IMR-90 (cell line): ENCODE measurements at regions not wholly inside any gene's neighbourhood (a gene's known extent, or its start where the extent isn't known, plus 50 kb on each side); places are given as distances from the start of the nearest gene placed in this dataset.

Experiments used
- ATAC-seq: fragments of 200-7000 bp; cut with Tn5 transposase; 2 replicates; pipeline ENCODE4 v1.9.1; 2020; ENCODE audit warnings: low read depth, mild to moderate bottlenecking, moderate library complexity
- BruUV-seq: library from RNA; stranded (reverse); fragments of 400-500 nt; replicated peaks from 2 replicates; lab custom pipeline; 2021; lab: Mats Ljungman, UMichigan
- CTCF ChIA-PET: fragments of 300-600 bp; formaldehyde crosslinking; extraction: SDS; loops from one replicate; lab custom pipeline; 2021; ENCODE audit warnings: antibody characterized with exemption; lab: Yijun Ruan, JAX
- POLR2A ChIA-PET: fragments of 300-600 bp; sonication (Branson Sonifier 250); formaldehyde crosslinking; loops from one replicate; lab custom pipeline; 2022; ENCODE audit warnings: antibody characterized with exemption; ENCODE audit not compliant: unreplicated experiment; lab: Charles Lee
- DNase-seq: peaks from one replicate; pipeline ENCODE4 v3.0.0; 2013
- H2AFZ ChIP-seq: replicated peaks from 2 replicates; pipeline ENCODE3; 2013; ENCODE audit warnings: low read length, mild to moderate bottlenecking; ENCODE audit not compliant: poor library complexity
- H2AK5ac ChIP-seq: 2 replicates; pipeline ENCODE4 v1.6.1; 2013; ENCODE audit warnings: low read depth, low read length, inconsistent platforms
- H2AK9ac ChIP-seq: replicated peaks from 2 replicates; pipeline ENCODE3; 2013; ENCODE audit warnings: mild to moderate bottlenecking, low read depth, low read length, moderate library complexity; ENCODE audit not compliant: poor library complexity
- H2BK120ac ChIP-seq: 2 replicates; pipeline ENCODE4 v1.6.1; 2013; ENCODE audit warnings: low read depth, low read length, inconsistent platforms
- H2BK15ac ChIP-seq: 3 replicates; pipeline ENCODE4 v1.6.1; 2013; ENCODE audit warnings: low read depth, low read length, inconsistent platforms
- H2BK20ac ChIP-seq: 2 replicates; pipeline ENCODE4 v1.6.1; 2013; ENCODE audit warnings: low read depth, mild to moderate bottlenecking, inconsistent platforms, low read length, moderate library complexity
- H2BK5ac ChIP-seq: 2 replicates; pipeline ENCODE4 v1.6.1; 2013; ENCODE audit warnings: mild to moderate bottlenecking, low read depth, low read length, inconsistent platforms; ENCODE audit not compliant: poor library complexity, severe bottlenecking
- H3K14ac ChIP-seq: replicated peaks from 2 replicates; pipeline ENCODE4 v1.6.1; 2013; ENCODE audit warnings: low read depth, low read length, inconsistent platforms
- H3K18ac ChIP-seq: 2 replicates; pipeline ENCODE4 v1.6.1; 2013; ENCODE audit warnings: low read depth, low read length, control low read depth
- H3K23ac ChIP-seq: 2 replicates; pipeline ENCODE4 v1.6.1; 2013; ENCODE audit warnings: low read depth, low read length, inconsistent platforms
- H3K27ac ChIP-seq: 2 replicates; pipeline ENCODE4 v1.5.1; 2013; ENCODE audit warnings: mild to moderate bottlenecking, control low read depth, low read length; ENCODE audit not compliant: insufficient read depth
- H3K27me3 ChIP-seq: 2 replicates; pipeline ENCODE4 v1.6.1; 2013; ENCODE audit warnings: low read length; ENCODE audit not compliant: control insufficient read depth, insufficient read depth
- H3K36me3 ChIP-seq: 2 replicates; pipeline ENCODE4 v1.6.1; 2013; ENCODE audit warnings: low read length, mixed read lengths; ENCODE audit not compliant: control insufficient read depth, insufficient read depth
- H3K4ac ChIP-seq: 2 replicates; pipeline ENCODE4 v1.6.1; 2013; ENCODE audit warnings: low read depth, low read length, inconsistent platforms
- H3K4me1 ChIP-seq: 2 replicates; pipeline ENCODE4 v1.6.1; 2013; ENCODE audit warnings: low read length, mixed read lengths; ENCODE audit not compliant: control insufficient read depth, insufficient read depth
- H3K4me2 ChIP-seq: 2 replicates; pipeline ENCODE4 v1.6.1; 2013; ENCODE audit warnings: low read depth, mild to moderate bottlenecking, control low read depth, low read length, moderate library complexity
- H3K4me3 ChIP-seq: 2 replicates; pipeline ENCODE4 v1.5.1; 2013; ENCODE audit warnings: low read depth, mild to moderate bottlenecking, control low read depth, low read length, moderate library complexity; ENCODE audit not compliant: insufficient read depth
- H3K56ac ChIP-seq: 2 replicates; pipeline ENCODE4 v1.6.1; 2013; ENCODE audit warnings: low read length, inconsistent platforms; ENCODE audit not compliant: insufficient read depth; ENCODE audit errors: extremely low read depth
- H3K79me1 ChIP-seq, 2 experiments: 2 replicates each; pipeline ENCODE4 v1.6.1; 2013; ENCODE audit warnings: low read length in 2 of 2, inconsistent platforms in 1 of 2, low read depth in 1 of 2
- H3K9ac ChIP-seq: 2 replicates; pipeline ENCODE4 v1.6.1; 2013; ENCODE audit warnings: low read depth, low read length, control low read depth
- H3K9me1 ChIP-seq: 2 replicates; pipeline ENCODE4 v1.6.1; 2013; ENCODE audit warnings: low read length, inconsistent platforms; ENCODE audit not compliant: insufficient read depth
- H3K9me3 ChIP-seq: 2 replicates; pipeline ENCODE4 v1.6.1; 2013; ENCODE audit warnings: low read length; ENCODE audit not compliant: control insufficient read depth, insufficient read depth
- H4K20me1 ChIP-seq: 2 replicates; pipeline ENCODE4 v1.6.1; 2013; ENCODE audit warnings: low read length, inconsistent platforms; ENCODE audit not compliant: insufficient read depth
- H4K5ac ChIP-seq: 2 replicates; pipeline ENCODE4 v1.6.1; 2013; ENCODE audit warnings: mild to moderate bottlenecking, low read depth, low read length, control low read depth
- H4K8ac ChIP-seq, 2 experiments: 2 replicates each; pipeline ENCODE4 v1.6.1; 2013; ENCODE audit warnings: low read depth in 2 of 2, low read length in 2 of 2, control low read depth in 1 of 2, inconsistent platforms in 1 of 2
- H4K91ac ChIP-seq: 2 replicates; pipeline ENCODE4 v1.6.1; 2013; ENCODE audit warnings: low read depth, low read length, inconsistent platforms; ENCODE audit not compliant: insufficient read depth
- BHLHE40 ChIP-seq: fragments of 150-350 bp; IDR thresholded peaks from 2 replicates; pipeline ENCODE4 v1.6.1; 2016; ENCODE audit warnings: mild to moderate bottlenecking, low read depth, low read length
- CEBPB ChIP-seq: IDR thresholded peaks from 2 replicates; pipeline ENCODE4 v1.6.1; 2012; ENCODE audit warnings: low read depth, low read length, improper control_type of control experiment
- CHD1 ChIP-seq: IDR thresholded peaks from 2 replicates; pipeline ENCODE4 v1.6.1; 2012; ENCODE audit warnings: low read depth, low read length, improper control_type of control experiment
- CTCF ChIP-seq: conservative IDR thresholded peaks from 2 replicates; pipeline ENCODE4 v1.5.1; 2012; ENCODE audit warnings: mild to moderate bottlenecking, low read depth, low read length, improper control_type of control experiment
- ELK1 ChIP-seq: fragments of 150-350 bp; IDR thresholded peaks from 2 replicates; pipeline ENCODE4 v1.6.1; 2016; ENCODE audit warnings: low read depth, mild to moderate bottlenecking, low read length, moderate library complexity, borderline replicate concordance
- MAFK ChIP-seq: IDR thresholded peaks from 2 replicates; pipeline ENCODE4 v1.6.1; 2012; ENCODE audit warnings: low read depth, low read length, improper control_type of control experiment
- MAZ ChIP-seq: IDR thresholded peaks from 2 replicates; pipeline ENCODE4 v1.6.1; 2012; ENCODE audit warnings: low read depth, mild to moderate bottlenecking, low read length, improper control_type of control experiment, moderate library complexity, borderline replicate concordance
- MXI1 ChIP-seq: IDR thresholded peaks from 2 replicates; pipeline ENCODE4 v1.6.1; 2012; ENCODE audit warnings: low read depth, mild to moderate bottlenecking, low read length, moderate library complexity, borderline replicate concordance
- NFE2L2 ChIP-seq: fragments of 150-350 bp; IDR thresholded peaks from 2 replicates; pipeline ENCODE4 v1.6.1; 2016; ENCODE audit warnings: low read depth, mild to moderate bottlenecking, low read length
- RAD21 ChIP-seq: IDR thresholded peaks from 2 replicates; pipeline ENCODE4 v1.6.1; 2012; ENCODE audit warnings: low read length, improper control_type of control experiment
- RCOR1 ChIP-seq: IDR thresholded peaks from 2 replicates; pipeline ENCODE4 v1.6.1; 2012; ENCODE audit warnings: mild to moderate bottlenecking, low read length, improper control_type of control experiment; ENCODE audit not compliant: insufficient replicate concordance
- SMC3 ChIP-seq: fragments of 150-350 bp; IDR thresholded peaks from 2 replicates; pipeline ENCODE4 v1.6.1; 2016; ENCODE audit warnings: low read depth, mild to moderate bottlenecking, antibody characterized with exemption, low read length, moderate library complexity
- USF2 ChIP-seq: fragments of 150-350 bp; IDR thresholded peaks from 2 replicates; pipeline ENCODE4 v1.6.1; 2017; ENCODE audit warnings: mild to moderate bottlenecking, antibody characterized with exemption, low read length, low read depth
- WGBS, 2 experiments: methylation state at CpG; one replicate each; pipeline versions ENCODE4 v1.1.5 to v1.1.7; 2013; ENCODE audit warnings: missing lambda C conversion rate in 2 of 2; ENCODE audit not compliant: insufficient read length in 1 of 2; ENCODE audit errors: extremely low coverage in 2 of 2; 5-methylcytosine and 5-hydroxymethylcytosine counted together
- dilution Hi-C: fragments of 300-500 bp; cut with HindIII; formaldehyde crosslinking; loops from one replicate; pipeline ENCODE4 v1.14.3; 2018; ENCODE audit warnings: low sequenced_read_pairs; ENCODE audit not compliant: unreplicated experiment
- in situ Hi-C: fragments of 300-500 bp; cut with MboI; formaldehyde crosslinking; loops from 3 replicates; pipeline ENCODE4 v1.14.3; 2019; ENCODE audit warnings: low sequenced_read_pairs, inconsistent platforms, mixed read lengths
- intact Hi-C: fragments of 100-400 bp; cut with micrococcal nuclease; formaldehyde crosslinking; loops from 2 replicates; pipeline ENCODE4 v1.10.0; 2022

GRCh38 chr14:81605660-81606059 lies 72.0 kb upstream of the SEL1L start:
- Histone ChIP-seq H3K79me1 (no peaks in the 10 kb centered on the region), H3K4me3 (no peak overlapping the region), H3K9ac (no peak overlapping the region), H3K9me1 (no peaks in the 10 kb centered on the region), H3K4me2 (no peak overlapping the region), H4K8ac (no peak overlapping the region), H3K27ac (no peak overlapping the region), H4K20me1 (no peaks in the 10 kb centered on the region), H3K27me3 (no peaks in the 10 kb centered on the region), H2AK9ac (no peak overlapping the region), H3K4me1 (no peaks in the 10 kb centered on the region), H2AFZ (no peak overlapping the region), H3K18ac (no peak overlapping the region), H2AK5ac (no peak overlapping the region), H3K56ac (no peak overlapping the region), H4K5ac (no peak overlapping the region), H2BK20ac (no peak overlapping the region), H2BK5ac (no peak overlapping the region), H2BK15ac (no peak overlapping the region), H4K91ac (no peak overlapping the region), H3K9me3 (peaks cover 9% of the 10 kb centered on the region), H3K36me3 (no peaks in the 10 kb centered on the region), H3K4ac (no peak overlapping the region), H2BK120ac (no peak overlapping the region), H3K23ac (no peak overlapping the region), H3K14ac (no peak overlapping the region)
- TF ChIP-seq RCOR1 (no peak), MAFK (no peak), USF2 (no peak), CTCF (no peak), BHLHE40 (no peak), ELK1 (no peak), NFE2L2 (no peak), CHD1 (no peak), RAD21 (no peak), SMC3 (no peak), CEBPB (no peak), MXI1 (no peak), MAZ (no peak)
- no peak for DNase-seq
- no peak for ATAC-seq
- CTCF ChIA-PET = no interaction called here
- dilution Hi-C loops = no loop called here
- intact Hi-C loops = no loop called here
- POLR2A ChIA-PET = no interaction called here
- WGBS, 2 experiments = no CpG with 5 or more reads among the region's 6 CpGs
- no TSS peak for BruUV-seq
- in situ Hi-C loops = no loop called here
